ENCODE measurements at regions not wholly inside any gene's neighbourhood (a gene's known extent, or its start where the extent isn't known, plus 50 kb on each side); places are given as distances from the start of the nearest gene placed in this dataset.

DNA sequence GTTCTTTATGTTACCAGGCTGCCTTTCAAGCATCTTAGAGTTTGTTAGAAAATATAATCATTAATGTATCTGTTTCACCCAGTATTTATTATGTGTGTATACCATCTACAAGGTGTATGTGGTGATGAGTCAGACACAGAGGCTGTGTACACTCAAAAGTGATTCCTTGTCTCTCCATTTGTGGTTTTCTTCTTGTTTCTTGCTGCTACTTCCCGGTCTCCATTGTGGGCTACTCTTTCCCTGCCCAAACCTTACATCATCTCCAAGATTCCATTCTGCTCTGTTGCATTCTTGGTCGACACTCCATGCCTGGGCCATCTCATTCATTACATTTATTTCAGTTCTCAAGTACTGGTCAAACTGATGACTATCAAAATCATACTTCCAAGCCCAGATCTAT lies 182.2 kb upstream of the STXBP5 start:
- H3K27me3 ChIP-seq (ENCODE audit: control insufficient read depth in 4 of 4, insufficient read depth in 4 of 4, low read length in 3 of 4): no peaks in the 10 kb centered on the region
- H3K9me3 ChIP-seq (ENCODE audit: control insufficient read depth in 4 of 4, low read length in 3 of 4): no peaks in the 10 kb centered on the region
- no peak for TF ChIP-seq FOXA1 (IDR thresholded peaks at IDR 0.05)
- H3K36me3 ChIP-seq (ENCODE audit: control insufficient read depth in 4 of 4, insufficient read depth in 3 of 4, low read depth in 1 of 4, low read length in 3 of 4): no peaks in the 10 kb centered on the region
- no peak for DNase-seq (ENCODE audit: low spot score)
- H3K4me1 ChIP-seq (ENCODE audit: control insufficient read depth in 4 of 4, insufficient read depth in 4 of 4, low read length in 3 of 4): no peaks in the 10 kb centered on the region
- no peak overlapping the region for H3K9ac ChIP-seq (ENCODE audit: low read depth in 1 of 2, low read length in 2 of 2)
- H3K27ac ChIP-seq (ENCODE audit: low read depth in 1 of 2, low read length in 2 of 2): no peak overlapping the region
- WGBS: 85% methylated on average over 2 of the region's 2 CpGs
- H3K4me3 ChIP-seq (ENCODE audit: low read depth in 1 of 3, low read length in 3 of 3): no peak overlapping the region

GRCh38 chr6:147023148-147023547 lies 181.1 kb upstream of the STXBP5 start:
- H3K27ac ChIP-seq (ENCODE audit: low read depth in 1 of 2, low read length in 2 of 2): no peak overlapping the region

GRCh38 chr6:147023581-147023980 lies 180.6 kb upstream of the STXBP5 start:
- no peak overlapping the region for H3K27ac ChIP-seq (ENCODE audit: low read depth in 1 of 2, low read length in 2 of 2)
- no peaks in the 10 kb centered on the region for H3K27me3 ChIP-seq (ENCODE audit: control insufficient read depth in 4 of 4, insufficient read depth in 4 of 4, low read length in 3 of 4)
- no peak overlapping the region for H3K4me3 ChIP-seq (ENCODE audit: low read depth in 1 of 3, low read length in 3 of 3)
- H3K9ac ChIP-seq (ENCODE audit: low read depth in 1 of 2, low read length in 2 of 2): no peak overlapping the region
- H3K4me1 ChIP-seq (ENCODE audit: control insufficient read depth in 4 of 4, insufficient read depth in 4 of 4, low read length in 3 of 4): no peaks in the 10 kb centered on the region
- H3K36me3 ChIP-seq (ENCODE audit: control insufficient read depth in 4 of 4, insufficient read depth in 3 of 4, low read depth in 1 of 4, low read length in 3 of 4): no peaks in the 10 kb centered on the region
- H3K9me3 ChIP-seq (ENCODE audit: control insufficient read depth in 4 of 4, low read length in 3 of 4): no peaks in the 10 kb centered on the region
- TF ChIP-seq RXRA (IDR thresholded peaks at IDR 0.05) (no peak), RAD21 (IDR thresholded peaks at IDR 0.05) (no peak), HNF4A (conservative IDR thresholded peaks at IDR 0.05) (no peak), TAF1 (conservative IDR thresholded peaks at IDR 0.05) (no peak), FOXA1 (IDR thresholded peaks at IDR 0.05) (no peak), NR2F2 (IDR thresholded peaks at IDR 0.05) (no peak), REST (IDR thresholded peaks at IDR 0.05) (no peak), SP1 (IDR thresholded peaks at IDR 0.05) (no peak), GABPA (IDR thresholded peaks at IDR 0.05 in 1 of 2, conservative IDR thresholded peaks at IDR 0.05 in 1 of 2) (no peak), YY1 (IDR thresholded peaks at IDR 0.05) (no peak), JUND (IDR thresholded peaks at IDR 0.05) (no peak), FOXA2 (IDR thresholded peaks at IDR 0.05) (no peak), ZBTB33 (IDR thresholded peaks at IDR 0.05) (no peak), HNF4G (IDR thresholded peaks at IDR 0.05) (no peak)
- TF ChIP-seq, protein P1, sequence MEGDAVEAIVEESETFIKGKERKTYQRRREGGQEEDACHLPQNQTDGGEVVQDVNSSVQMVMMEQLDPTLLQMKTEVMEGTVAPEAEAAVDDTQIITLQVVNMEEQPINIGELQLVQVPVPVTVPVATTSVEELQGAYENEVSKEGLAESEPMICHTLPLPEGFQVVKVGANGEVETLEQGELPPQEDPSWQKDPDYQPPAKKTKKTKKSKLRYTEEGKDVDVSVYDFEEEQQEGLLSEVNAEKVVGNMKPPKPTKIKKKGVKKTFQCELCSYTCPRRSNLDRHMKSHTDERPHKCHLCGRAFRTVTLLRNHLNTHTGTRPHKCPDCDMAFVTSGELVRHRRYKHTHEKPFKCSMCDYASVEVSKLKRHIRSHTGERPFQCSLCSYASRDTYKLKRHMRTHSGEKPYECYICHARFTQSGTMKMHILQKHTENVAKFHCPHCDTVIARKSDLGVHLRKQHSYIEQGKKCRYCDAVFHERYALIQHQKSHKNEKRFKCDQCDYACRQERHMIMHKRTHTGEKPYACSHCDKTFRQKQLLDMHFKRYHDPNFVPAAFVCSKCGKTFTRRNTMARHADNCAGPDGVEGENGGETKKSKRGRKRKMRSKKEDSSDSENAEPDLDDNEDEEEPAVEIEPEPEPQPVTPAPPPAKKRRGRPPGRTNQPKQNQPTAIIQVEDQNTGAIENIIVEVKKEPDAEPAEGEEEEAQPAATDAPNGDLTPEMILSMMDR (IDR thresholded peaks at IDR 0.05; ENCODE audit: low read depth, low read length, missing input control): no peak
- TF ChIP-seq, protein P2, sequence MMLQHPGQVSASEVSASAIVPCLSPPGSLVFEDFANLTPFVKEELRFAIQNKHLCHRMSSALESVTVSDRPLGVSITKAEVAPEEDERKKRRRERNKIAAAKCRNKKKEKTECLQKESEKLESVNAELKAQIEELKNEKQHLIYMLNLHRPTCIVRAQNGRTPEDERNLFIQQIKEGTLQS (IDR thresholded peaks at IDR 0.05): no peak
- 81% methylated on average over 3 of the region's 3 CpGs for WGBS
- DNase-seq (ENCODE audit: low spot score): no peak

More at GRCh38 chr6:147023148-147023547, 181.1 kb upstream of the STXBP5 start:
- Histone ChIP-seq H3K4me3 (ENCODE audit: low read depth in 1 of 3, low read length in 3 of 3) (no peak overlapping the region), H3K9ac (ENCODE audit: low read depth in 1 of 2, low read length in 2 of 2) (no peak overlapping the region), H3K27me3 (ENCODE audit: control insufficient read depth in 4 of 4, insufficient read depth in 4 of 4, low read length in 3 of 4) (no peaks in the 10 kb centered on the region), H3K4me1 (ENCODE audit: control insufficient read depth in 4 of 4, insufficient read depth in 4 of 4, low read length in 3 of 4) (no peaks in the 10 kb centered on the region), H3K36me3 (ENCODE audit: control insufficient read depth in 4 of 4, insufficient read depth in 3 of 4, low read depth in 1 of 4, low read length in 3 of 4) (no peaks in the 10 kb centered on the region), H3K9me3 (ENCODE audit: control insufficient read depth in 4 of 4, low read length in 3 of 4) (no peaks in the 10 kb centered on the region)
- TF ChIP-seq HNF4G (IDR thresholded peaks at IDR 0.05) (no peak), TAF1 (conservative IDR thresholded peaks at IDR 0.05) (no peak), ZBTB33 (IDR thresholded peaks at IDR 0.05) (no peak)
- no peak for DNase-seq (ENCODE audit: low spot score)
